Left lung (tissue), 4 donors: ENCODE measurements at regions not wholly inside any gene's neighbourhood (a gene's known extent, or its start where the extent isn't known, plus 50 kb on each side); places are given as distances from the start of the nearest gene placed in this dataset.

Source experiments
- ATAC-seq: fragments of 200-7000 bp; cut with Tn5 transposase; one replicate; pipeline ENCODE4 v1.9.1; 2020; ENCODE audit warnings: moderate library complexity
- DNase-seq, 4 donors: peaks; one replicate each; pipeline ENCODE4 v3.0.0-alpha.2; 2013 to 2020
- H3K27ac ChIP-seq, 2 donors: fragments of 200-600 bp; sonication (generic) in 1 of 2; one replicate each; pipeline versions ENCODE4 v1.5.0 to v1.8.0; 2020 to 2021
- H3K27me3 ChIP-seq, 2 donors: fragments of 200-600 bp; sonication (generic) in 1 of 2; one replicate each; pipeline versions ENCODE4 v1.5.0 to v1.8.0; 2020 to 2021
- H3K36me3 ChIP-seq, 2 donors: fragments of 200-600 bp; sonication (generic) in 1 of 2; one replicate each; pipeline versions ENCODE4 v1.5.0 to v1.8.0; 2020 to 2021
- H3K4me1 ChIP-seq, 2 donors: fragments of 200-600 bp; one replicate each; pipeline ENCODE4 v1.8.0; 2021
- H3K4me3 ChIP-seq, 2 donors: fragments of 200-600 bp; sonication (generic) in 1 of 2; one replicate each; pipeline versions ENCODE4 v1.5.0 to v1.8.0; 2020 to 2021; ENCODE audit warnings: mild to moderate bottlenecking in 1 of 2
- H3K9me3 ChIP-seq, 2 donors: fragments of 200-600 bp; sonication (generic) in 1 of 2; one replicate each; pipeline versions ENCODE4 v1.5.0 to v1.8.0; 2020 to 2021
- intact Hi-C, 2 donors: fragments of 100-400 bp; cut with DNase I; formaldehyde crosslinking; loops; one replicate each; pipeline versions ENCODE4 v1.11.2 to v1.14.2; 2022
- TF ChIP-seq, protein P1 (sequence below), 2 donors: fragments of 200-600 bp; sonication (generic) in 1 of 2; IDR thresholded peaks; one replicate each; pipeline versions ENCODE4 v1.5.0 to v1.8.0; 2021; ENCODE audit warnings: antibody characterized with exemption in 2 of 2
- donor health status: DM: no; HTN: yes; CAD: no.
- donor health status: DM: no; HTN: no; CAD: no.

DNA sequence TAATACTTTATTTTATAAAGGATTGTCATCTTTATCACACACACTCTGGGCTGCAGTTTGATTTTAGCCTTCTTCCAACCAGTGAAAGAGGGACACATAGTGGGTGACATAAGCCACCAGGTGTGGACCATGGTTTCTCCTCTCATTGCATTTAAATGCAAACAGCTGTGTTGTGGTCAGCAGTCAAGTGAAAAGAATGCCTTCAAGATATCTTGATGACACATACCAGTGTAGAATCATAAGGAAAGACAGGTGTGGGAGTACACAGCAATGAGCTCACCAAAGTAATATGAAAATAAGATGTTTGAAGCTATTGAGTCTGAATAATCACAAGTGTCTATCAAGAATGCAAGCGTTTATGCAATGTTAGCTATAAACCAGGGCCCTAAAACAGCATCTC, 580.0 kb downstream of the XPNPEP1 start:
- Histone ChIP-seq H3K27me3 (no peaks in the 10 kb centered on the region), H3K9me3 (peaks cover 0 to 11% of the 10 kb centered on the region in 2 donors), H3K27ac (no peak overlapping the region), H3K4me3 (no peak overlapping the region), H3K36me3 (no peaks in the 10 kb centered on the region), H3K4me1 (no peaks in the 10 kb centered on the region)
- intact Hi-C loops = no loop called here
- no peak for DNase-seq
- no peak for ATAC-seq
- TF ChIP-seq, protein P1, sequence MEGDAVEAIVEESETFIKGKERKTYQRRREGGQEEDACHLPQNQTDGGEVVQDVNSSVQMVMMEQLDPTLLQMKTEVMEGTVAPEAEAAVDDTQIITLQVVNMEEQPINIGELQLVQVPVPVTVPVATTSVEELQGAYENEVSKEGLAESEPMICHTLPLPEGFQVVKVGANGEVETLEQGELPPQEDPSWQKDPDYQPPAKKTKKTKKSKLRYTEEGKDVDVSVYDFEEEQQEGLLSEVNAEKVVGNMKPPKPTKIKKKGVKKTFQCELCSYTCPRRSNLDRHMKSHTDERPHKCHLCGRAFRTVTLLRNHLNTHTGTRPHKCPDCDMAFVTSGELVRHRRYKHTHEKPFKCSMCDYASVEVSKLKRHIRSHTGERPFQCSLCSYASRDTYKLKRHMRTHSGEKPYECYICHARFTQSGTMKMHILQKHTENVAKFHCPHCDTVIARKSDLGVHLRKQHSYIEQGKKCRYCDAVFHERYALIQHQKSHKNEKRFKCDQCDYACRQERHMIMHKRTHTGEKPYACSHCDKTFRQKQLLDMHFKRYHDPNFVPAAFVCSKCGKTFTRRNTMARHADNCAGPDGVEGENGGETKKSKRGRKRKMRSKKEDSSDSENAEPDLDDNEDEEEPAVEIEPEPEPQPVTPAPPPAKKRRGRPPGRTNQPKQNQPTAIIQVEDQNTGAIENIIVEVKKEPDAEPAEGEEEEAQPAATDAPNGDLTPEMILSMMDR (IDR thresholded peaks at IDR 0.05) = no peak

DNA sequence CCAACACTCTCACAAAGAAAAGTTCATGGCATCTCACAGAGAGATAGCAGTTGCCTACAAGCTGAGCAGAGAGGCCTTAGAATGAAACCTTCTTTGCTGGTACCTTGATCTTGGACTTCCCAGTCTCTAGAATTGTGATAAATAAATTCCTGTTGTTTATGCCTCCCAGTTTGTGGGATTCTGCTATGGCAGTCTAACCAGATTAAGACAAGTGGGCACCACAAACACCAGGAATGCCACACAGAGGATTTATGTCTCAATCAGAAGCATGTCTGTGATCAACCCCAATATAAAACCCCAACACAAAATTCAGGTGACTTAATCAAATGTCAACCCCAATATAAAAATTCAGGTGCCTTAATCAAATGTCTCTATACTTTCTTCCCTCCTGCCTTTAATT, 581.3 kb downstream of the XPNPEP1 start:
- TF ChIP-seq, protein P1 (IDR thresholded peaks at IDR 0.05) = no peak
- peaks cover 0 to 14% of the 10 kb centered on the region in 2 donors for H3K9me3 ChIP-seq
- no peak for ATAC-seq
- H3K36me3 ChIP-seq = no peaks in the 10 kb centered on the region
- H3K4me1 ChIP-seq = no peaks in the 10 kb centered on the region
- H3K4me3 ChIP-seq = no peak overlapping the region
- intact Hi-C loops = no loop called here
- DNase-seq = no peak
- H3K27me3 ChIP-seq = no peaks in the 10 kb centered on the region
- no peak overlapping the region for H3K27ac ChIP-seq

DNA sequence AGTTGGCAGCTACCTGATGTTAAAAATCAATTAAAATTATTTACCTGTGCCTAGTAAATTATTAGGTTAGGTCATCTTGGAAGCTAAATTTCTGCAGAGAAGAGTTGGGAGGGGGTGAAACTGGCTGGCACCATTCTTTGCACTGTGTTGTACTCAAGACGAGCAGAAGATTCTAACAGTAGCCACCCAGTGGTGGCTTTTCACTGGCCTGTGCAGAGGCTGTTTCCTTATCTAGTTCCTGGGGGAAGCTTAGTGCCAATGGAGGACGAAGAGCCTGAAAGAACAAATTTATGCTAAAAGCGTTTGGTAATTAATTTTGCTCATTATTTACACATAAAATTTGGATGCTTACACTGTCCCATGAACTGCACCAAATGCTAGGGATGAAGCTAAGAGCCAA, 595.3 kb downstream of the XPNPEP1 start:
- TF ChIP-seq, protein P1 (IDR thresholded peaks at IDR 0.05) = no peak
- intact Hi-C loops = no loop called here
- H3K27ac ChIP-seq = no peak overlapping the region
- no peaks in the 10 kb centered on the region for H3K36me3 ChIP-seq
- no peak overlapping the region for H3K4me3 ChIP-seq
- no peak for DNase-seq
- no peaks in the 10 kb centered on the region for H3K9me3 ChIP-seq
- no peaks in the 10 kb centered on the region for H3K27me3 ChIP-seq
- no peaks in the 10 kb centered on the region for H3K4me1 ChIP-seq
- no peak for ATAC-seq

DNA sequence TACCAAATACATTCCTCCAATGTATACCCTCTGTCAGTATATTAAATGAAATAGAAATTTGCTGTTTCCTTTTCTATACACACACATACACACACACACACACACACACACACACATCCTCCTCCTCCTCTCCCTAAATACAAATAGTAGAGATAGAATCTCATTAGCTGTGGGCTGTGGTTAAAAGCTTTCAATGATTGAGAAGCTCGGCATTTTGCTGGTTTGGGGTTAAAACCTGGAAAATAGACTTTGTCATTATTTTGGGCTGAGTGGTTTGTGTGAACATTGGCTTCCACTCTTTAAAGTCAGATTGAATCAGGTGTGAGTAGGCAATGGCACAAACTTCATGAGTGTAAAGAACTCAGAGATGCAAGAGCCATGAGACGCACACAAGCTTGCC, 596.0 kb downstream of the XPNPEP1 start:
- Histone ChIP-seq H3K27ac (no peak overlapping the region), H3K4me3 (no peak overlapping the region), H3K4me1 (no peaks in the 10 kb centered on the region), H3K9me3 (no peaks in the 10 kb centered on the region), H3K27me3 (no peaks in the 10 kb centered on the region), H3K36me3 (no peaks in the 10 kb centered on the region)
- TF ChIP-seq, protein P1 (IDR thresholded peaks at IDR 0.05) = no peak
- no peak for ATAC-seq
- no peak for DNase-seq
- intact Hi-C loops = no loop called here

DNA sequence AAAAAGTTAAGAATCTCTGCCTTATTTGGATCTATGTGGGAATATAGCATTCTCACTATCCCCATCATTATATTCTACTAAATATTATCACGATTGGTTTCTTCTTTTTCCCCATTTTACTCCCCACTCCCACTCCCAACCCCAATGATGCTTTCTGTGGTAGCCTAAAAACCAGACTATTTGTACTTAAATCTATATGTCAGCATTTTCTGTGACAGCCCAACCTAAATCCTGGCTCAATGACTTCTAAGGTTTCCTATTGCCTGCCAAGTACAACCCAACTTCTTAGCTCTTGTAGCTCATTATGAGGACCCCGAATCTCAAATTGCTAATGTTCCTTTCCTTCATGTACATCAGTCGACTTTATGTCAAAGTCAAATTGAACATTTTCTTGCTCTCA, 598.6 kb downstream of the XPNPEP1 start:
- peaks cover 0 to 4% of the 10 kb centered on the region in 2 donors for H3K9me3 ChIP-seq
- intact Hi-C loops = no loop called here
- no peaks in the 10 kb centered on the region for H3K4me1 ChIP-seq
- DNase-seq = no peak
- H3K36me3 ChIP-seq = no peaks in the 10 kb centered on the region
- H3K4me3 ChIP-seq = no peak overlapping the region
- ATAC-seq = no peak
- TF ChIP-seq, protein P1 (IDR thresholded peaks at IDR 0.05) = no peak
- H3K27me3 ChIP-seq = no peaks in the 10 kb centered on the region
- no peak overlapping the region for H3K27ac ChIP-seq
